ENCODE measurements at regions not wholly inside any gene's neighbourhood (a gene's known extent, or its start where the extent isn't known, plus 50 kb on each side); places are given as distances from the start of the nearest gene placed in this dataset.

DNA sequence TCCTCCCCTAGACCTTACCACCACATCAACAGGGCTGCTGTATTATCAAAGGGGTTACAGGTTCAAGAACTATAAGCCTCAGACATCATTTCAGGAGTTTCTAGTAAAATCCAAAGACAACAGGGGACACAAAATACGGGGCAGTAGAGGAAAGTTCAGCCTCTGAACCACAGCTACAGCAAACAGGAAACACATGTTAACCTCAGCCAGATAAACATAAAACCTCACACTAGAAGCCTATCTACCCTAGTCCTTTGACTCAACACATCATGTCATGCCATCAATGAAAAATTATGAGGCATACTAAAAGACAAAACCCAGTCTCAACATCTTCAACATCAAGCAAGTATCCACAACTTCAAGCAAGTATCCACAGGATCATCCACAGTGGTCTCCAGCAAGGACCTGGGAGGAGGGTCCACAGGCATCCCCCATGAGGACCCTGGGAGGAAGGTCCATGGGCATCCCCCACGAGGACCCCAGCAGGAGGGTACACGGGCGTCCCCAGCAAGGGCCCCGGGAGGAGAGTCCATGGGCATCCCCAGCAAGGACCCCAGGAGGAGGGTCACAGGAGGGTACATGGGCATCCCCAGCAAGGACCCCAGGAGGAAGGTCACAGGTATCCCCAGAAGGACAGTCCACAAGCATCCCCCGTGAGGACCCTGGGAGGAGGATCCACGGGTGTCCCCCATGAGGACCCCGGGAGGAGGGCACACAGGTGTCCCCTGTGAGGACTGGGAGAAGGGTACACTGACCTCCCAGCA is 440.0 kb downstream of the MATN1 start:
- DNase-seq (ENCODE audit: extremely low read depth in 1 of 2, low read depth in 1 of 2) = no peak

DNA sequence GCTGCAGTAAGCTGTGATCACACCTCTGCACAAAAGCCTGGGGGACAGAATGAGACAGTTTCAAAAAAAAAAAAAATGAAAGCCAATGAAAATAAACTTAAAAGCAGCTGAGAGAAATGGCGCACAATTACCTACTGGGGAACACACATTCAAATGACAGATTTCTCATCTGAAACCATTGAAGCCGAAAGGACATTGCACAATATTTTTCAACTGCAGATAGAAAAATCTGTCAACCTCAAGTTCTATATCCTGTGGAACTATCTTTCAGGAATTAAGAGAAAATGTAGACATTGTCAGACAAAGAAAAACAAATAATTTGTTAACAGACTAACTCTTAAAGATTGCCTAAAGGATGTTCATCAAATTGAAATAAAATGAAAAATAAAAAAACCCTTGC is 442.8 kb downstream of the MATN1 start:
- DNase-seq (ENCODE audit: extremely low read depth in 1 of 2, low read depth in 1 of 2) = no peak

DNA sequence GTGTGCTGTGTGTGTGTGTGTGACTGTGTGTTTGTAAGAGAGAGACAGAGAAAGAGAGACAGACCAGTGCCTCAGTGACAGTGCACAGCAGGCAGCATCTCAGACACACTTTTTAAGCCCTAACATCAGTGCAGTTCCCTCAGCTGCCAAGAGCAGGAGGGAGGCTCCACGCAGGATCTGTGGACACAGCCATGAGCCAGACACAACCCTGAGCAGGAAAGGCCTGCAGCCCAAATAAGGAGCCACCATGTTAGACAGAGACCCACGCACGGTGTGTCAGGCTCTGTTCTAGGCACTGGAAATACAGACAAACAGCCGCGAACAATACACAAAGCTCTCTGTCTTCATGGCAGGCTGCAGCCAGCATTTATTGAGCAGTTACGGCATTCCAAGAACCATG is 445.5 kb downstream of the MATN1 start:
- no peak for DNase-seq (ENCODE audit: extremely low read depth in 1 of 2, low read depth in 1 of 2)

DNA sequence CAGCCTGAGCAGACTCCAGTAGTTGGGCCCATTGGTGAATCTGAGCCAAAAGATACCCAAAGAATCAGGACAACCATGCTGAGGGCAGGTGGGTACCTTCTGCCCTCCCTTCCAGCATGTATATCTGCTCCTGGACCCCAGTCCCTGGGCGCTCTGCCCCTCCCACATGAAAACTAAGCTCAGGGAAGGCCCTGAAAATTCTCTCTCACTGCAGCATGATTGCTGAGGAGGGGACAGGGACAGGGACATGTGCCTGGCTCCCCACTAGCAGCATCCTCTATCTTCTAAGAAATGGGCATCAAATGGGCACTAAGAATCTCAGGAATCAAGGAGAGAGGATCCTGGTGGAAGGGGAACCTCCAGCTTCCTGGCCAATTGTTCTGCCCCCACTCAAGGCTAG is 446.0 kb downstream of the MATN1 start:
- no peak for DNase-seq (ENCODE audit: extremely low read depth in 1 of 2, low read depth in 1 of 2)

DNA sequence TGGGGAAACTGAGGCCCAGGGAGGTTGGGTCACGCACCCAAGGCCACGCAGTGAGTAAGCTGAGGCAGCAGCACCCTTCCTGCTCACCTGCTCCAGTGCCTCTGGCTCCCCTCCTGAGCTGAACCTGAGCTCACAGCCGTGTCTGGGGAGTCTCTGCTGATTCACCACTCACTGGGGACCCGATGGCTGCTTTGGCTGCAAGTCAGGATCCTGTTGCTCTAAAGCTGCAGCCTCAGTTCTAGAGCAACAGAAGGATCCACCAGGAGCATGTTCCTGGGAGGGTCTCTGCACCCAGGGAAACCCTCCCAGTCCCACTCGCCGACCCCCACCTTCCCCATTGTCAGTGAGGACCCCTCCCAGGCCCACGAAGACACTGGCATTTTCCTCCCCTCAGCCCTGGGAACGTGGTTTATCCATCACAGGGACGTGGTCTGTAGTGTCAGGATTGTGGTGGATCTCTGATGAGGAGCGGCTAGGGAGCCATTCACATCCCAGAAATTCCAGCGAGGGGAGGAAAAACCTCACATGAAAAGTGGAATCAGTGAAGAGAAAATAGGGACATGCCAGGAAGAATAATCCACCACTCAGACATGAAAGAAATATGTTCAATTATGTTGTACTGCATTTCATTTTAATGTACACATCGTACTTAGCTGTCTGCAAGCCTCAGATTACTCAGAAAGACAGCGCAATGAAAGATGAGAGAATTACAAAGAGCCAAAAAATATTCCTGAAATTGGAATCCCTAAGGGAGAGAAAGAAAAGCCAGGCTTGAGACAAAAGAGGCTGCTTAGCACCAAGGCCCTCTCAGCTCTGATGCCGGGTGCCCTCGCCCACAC is 447.2 kb downstream of the MATN1 start:
- DNase-seq (ENCODE audit: extremely low read depth in 1 of 2, low read depth in 1 of 2) = no peak

DNA sequence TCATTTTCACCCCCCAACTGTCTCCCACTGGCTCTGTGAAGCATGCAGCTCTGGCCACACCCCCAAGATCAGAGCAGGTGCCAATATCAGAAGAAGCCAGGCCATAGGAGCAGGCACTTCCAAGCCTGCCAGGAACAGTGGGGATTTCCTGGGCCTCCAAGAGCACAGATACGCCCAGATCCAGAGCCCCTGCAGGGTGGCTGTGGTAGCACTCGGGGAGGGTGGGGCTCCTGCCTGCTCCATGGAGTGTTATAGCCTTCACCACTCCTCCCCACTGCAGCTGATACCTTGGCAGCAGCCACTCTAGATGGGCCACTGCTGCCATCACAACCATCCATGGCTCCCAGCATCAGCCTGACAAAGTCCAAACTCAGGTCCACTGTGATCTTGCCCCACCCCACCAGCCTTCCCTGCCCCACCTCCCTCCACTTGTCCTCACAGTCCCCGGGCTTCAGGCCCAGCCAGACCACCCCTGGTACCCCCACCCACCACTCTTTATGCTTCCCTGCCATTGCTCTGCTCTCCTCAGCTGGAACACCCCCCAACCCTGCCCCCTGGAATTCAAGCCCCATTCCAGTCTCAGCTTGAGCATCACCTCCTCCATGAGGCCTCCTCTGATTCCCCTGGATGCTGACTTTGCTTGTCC is 448.3 kb downstream of the MATN1 start:
- DNase-seq (ENCODE audit: extremely low read depth in 1 of 2, low read depth in 1 of 2) = no peak

DNA sequence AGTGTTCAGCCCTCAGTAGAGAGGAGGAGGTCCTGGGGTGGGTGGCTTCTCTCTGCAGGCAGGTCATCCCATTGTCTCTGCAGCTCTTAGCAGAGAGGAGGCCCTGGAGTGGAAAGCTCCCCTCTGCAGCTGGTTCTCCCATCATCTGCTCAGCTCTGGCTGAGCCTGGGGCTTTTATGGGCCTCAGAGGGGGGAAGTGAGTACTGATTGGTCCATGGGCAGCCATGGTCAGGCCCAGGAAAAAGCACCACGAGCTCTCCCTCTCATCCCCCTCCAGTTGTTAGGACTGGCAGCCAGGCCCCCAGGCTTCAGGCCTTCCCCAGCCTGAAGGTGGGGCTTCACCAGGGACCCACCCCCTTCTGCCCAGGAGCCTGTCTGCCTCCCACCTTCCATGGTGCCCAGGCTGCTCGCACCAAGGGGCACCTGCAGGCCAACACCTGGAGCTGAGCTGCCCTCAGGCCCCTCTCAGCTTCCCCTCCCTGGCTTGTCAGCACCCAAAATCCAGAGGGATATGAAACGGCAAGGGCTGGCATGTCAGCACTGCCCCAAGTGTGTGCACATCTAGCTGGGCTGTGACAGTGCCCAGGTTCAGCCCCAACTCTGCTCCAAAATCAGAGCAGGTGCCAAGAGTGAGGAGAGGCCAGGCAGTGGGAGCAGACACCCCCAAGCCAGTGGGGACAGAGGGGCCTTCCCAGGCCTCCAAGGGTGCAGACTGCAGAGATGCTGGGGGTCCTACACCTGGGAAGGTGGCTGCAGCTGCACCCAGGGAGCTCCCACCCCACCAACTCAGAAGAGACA is 449.0 kb downstream of the MATN1 start:
- no peak for DNase-seq (ENCODE audit: extremely low read depth in 1 of 2, low read depth in 1 of 2)

DNA sequence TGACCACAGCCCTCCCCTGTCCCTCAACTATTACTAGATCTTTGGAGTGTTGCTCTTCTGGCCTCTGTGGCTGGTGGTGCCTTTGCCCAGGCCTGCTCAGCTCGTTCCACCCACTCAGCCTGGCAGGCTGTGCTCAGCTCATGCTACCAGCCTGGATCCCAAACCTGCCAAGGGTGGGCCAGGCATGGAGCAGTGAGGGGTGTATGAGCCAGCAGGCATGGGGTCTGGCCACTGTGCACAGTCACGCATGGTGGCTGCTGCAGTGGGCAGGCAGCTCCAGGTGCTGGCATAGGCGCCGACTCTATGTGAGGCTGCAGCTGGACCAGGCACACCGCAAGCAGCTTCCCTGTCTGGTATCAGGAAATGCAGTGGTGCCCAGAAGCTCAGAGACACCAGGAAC is 449.9 kb downstream of the MATN1 start:
- DNase-seq (ENCODE audit: extremely low read depth in 1 of 2, low read depth in 1 of 2) = no peak

DNA sequence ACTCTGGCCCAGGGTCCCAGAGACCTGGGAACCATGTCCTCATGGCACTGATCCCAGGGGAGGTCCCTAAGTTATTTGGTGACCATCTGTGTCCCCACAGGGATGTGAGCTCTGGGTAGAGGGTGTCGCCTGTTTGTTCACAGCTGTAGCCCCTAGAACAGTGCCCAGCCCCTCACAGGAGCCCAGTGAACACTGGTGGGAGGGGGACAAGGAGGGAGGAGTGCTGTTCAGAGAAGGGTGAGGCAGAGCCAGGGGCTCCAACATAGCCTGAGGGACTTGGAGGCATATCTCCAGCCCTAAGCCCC is 450.4 kb downstream of the MATN1 start:
- DNase-seq (ENCODE audit: extremely low read depth in 1 of 2, low read depth in 1 of 2) = no peak

DNA sequence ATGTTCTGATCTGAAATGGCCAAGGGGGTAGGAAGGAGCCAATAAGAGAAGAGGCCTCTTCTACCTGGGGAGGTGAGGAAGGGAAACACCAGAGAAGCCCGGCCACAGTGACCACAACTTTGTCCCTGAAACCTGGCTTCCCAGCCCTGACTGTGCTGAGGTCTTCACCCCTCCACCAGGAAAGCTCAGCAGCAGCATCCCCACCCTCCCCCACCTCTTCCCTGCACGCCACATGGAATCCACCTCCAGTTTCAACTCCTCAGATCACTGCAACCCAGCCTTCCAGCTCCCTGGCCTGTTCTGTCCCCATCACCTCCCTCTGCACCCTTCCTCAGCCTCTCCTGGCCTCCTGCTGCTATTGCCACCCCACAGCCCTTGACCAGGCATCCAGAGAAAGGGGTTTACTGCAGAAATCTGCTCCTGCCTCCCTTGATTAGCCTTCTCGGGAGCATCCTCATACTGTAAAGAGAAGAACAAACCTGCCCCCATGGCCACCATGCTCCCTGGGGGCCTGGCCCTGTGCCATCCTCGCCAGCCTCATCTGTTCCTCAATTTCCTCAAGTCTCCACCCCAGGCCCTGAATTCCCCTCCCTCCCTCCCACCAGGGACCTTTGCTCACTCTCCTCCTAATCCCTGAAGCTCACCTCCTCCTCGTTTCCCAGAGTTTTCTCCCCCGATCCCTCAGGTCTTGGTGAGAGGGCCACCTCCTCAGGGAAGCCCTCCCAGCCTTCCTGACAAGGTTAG is 450.9 kb downstream of the MATN1 start:
- no peak for DNase-seq (ENCODE audit: extremely low read depth in 1 of 2, low read depth in 1 of 2)

DNA sequence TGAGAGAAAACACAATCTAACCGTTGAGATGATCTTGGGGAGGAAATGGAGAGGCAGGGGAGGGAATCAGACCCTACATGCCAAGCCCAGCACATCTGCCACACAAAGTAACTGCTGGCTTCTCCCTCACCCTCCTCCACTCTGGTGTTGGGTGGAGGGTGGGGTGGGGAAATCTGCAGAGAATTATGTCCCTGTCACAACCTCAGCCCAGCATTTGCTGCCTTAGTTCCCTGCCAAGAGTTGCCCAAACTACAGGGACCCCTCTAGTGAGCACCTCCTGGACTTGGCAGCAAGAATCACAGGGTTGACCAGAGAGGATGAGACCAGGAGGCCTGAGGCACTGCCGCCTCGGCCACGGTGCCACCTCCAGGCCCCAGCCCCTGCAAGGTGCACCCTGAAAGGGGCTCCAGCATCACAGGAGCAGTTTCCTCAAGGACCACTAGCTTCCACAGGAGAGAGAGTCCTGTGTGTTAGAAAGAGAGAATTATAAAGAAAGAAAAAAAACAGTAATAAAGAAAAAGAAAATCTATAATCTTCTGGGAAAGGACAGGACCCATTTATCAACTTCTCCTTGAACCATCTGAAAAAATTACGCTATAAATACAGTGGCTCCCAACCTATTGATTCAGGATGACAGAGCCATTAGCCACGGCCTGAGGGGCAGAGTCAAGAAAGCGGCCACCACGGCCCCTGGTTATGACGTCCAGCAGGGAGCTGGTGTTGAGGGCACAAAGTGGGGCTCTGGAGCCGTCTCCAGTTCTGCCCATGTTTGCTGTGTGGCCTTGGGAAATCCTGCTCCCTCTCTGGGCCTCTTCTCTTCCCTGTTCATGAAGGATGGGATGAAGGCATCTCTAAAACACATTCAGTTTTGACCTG is 451.7 kb downstream of the MATN1 start:
- DNase-seq (ENCODE audit: extremely low read depth in 1 of 2, low read depth in 1 of 2) = no peak

DNA sequence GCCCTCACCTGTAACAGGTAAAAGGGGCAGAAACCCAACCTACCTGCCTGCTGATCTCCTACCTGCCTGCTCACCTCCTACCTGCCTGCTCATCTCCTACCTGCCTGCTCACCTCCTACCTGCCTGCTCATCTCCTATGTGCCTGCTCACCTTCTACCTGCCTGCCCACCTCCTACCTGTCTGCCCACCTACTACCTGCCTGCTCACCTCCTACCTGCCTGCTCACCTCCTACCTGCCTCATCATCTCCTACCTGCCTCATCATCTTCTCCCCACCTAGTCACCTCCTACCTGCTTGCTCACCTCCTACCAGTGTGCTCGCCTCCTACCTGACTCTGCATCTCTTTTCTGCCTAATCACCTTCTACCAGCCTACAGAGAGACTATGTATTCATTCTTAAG is 452.9 kb downstream of the MATN1 start:
- DNase-seq (ENCODE audit: extremely low read depth in 1 of 2, low read depth in 1 of 2) = no peak

DNA sequence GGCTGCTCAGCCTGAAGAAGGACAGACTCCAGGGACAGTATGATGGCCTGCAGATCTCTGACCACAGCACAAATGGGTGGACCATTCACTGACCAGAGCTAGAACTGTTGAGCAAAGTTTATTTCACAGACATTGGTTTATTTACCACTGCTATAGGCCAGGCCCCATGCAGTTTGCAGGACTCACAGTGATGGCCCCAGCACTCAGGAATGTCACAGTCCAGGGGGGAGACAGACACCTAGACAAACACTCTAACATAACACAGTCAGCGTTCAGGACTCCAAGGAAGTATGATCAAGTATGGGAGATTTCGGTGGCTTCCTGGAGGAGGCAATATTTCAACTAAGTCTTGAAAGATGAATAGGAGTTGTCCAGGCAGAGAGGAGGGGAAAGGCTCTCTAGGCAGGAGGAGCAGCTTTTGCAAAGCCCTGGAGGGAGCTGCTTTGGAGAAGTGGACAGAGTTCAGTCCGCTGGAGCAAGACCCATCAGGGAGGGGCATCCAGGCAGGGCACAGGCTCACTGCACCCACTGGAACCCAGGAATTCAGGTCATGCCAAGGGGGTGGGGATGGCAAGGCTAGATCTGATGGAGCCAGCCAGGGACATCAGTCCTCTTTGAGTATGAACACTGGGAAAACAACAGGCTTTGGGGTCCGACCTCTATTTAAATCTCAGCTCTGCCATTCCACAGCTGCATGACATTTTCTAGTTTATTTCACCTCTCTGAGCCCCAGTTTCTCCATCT is 454.3 kb downstream of the MATN1 start:
- no peak for DNase-seq (ENCODE audit: extremely low read depth in 1 of 2, low read depth in 1 of 2)

DNA sequence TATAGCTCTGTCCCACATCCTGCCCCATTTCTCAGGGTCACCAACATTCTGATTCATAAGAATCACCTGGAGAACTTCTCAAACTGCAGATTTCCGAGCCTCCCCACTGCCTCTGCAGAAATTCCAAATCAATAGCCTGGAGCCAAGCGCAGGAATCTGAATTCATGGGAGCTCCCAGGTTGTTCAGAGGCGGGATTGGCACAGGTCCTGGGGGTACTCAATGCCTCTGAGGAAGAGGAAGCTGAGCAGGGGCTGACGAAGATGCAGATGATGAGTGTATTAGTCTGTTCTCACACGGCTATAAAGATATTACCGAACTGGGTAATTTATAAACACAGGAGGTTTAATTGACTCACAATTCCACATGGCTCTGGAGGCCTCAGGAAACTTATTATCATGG is 455.5 kb downstream of the MATN1 start:
- DNase-seq (ENCODE audit: extremely low read depth in 1 of 2, low read depth in 1 of 2) = no peak

DNA sequence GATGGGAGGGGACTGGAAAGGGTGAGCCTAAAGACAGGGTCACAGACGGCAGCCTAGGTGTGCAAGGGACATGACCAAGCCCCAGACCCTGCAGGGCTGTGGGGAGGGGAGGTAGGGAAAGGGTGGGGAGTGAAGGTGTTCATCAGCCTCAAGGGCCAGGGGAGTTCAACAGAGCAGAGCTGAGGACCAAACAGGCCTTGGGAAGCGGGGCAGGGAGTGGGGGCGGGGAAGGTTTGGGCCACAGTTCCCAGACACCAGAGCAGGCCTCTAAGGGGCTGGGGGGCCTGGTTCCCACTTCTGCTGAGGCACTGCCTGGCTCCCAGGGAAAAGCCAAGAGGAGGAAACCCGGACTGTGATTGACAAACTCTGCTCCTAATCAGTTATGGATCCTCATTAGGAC is 456.3 kb downstream of the MATN1 start:
- DNase-seq (ENCODE audit: extremely low read depth in 1 of 2, low read depth in 1 of 2) = no peak

DNA sequence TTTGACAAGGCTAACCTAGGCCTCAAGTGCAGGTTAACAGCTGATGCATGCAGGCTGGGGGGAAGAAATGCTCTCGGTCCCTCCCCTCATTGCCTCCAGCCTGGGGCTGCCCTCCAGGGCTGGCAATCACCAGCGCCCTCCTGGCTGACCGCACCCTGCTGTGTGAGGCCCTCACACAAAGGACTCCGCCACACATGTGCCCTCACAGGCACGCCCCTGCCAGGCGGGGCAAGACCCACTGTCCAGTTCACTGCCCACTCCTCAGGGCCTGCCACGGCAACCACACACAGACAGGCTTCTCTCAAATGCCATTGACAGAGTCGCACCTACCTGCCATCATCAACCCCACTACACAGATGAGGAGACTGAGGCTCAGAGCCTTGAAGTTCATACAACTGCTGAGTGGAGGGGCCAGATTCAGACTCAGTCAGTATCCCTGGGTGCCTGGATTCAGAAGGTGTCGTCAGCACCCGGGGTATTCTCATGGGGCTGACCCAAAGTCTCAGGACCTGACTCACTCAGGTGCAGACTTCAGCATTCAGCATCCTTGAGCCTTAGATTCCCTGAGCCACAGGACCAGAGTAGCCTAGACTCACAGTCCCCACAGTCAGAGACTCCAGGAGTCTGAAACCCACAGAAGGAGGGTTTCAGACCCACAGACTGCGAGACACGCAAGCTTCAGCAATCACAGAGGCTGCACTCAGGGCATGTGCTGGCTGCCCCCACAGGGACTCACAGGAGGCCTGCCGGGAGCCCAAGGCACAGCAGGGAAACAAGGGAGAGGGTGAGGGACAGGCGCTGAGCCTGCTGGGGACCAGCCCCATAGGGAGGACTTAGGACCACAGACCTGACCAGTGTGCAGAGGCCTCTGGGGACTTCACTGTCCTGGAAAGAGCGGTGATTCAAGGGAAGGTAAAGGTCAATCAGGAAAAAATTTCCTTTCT is 458.0 kb downstream of the MATN1 start:
- DNase-seq (ENCODE audit: extremely low read depth in 1 of 2, low read depth in 1 of 2) = no peak

DNA sequence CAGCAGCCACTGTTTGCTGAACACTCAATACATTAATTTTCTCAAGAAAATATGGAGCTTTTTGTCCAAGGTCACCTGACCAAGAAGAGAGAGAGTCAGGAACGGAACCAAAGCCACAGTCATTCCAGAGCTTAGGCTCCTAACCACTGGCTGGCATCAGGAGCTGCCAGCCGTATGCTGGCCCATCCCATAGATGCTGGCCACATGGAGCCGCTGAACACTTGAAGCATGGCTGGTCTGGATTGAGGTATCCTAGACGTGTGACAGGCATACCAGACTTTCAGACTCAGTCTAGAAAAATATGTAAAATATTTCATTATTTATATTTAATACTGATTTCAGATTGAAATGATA is 458.7 kb downstream of the MATN1 start:
- DNase-seq (ENCODE audit: extremely low read depth in 1 of 2, low read depth in 1 of 2) = no peak

Data from activated CD8-positive, alpha-beta memory T cell treated with anti-CD3 and anti-CD28 coated beads for 1 hour (primary cell).